Ishikawa (cell line): ENCODE measurements at regions not wholly inside any gene's neighbourhood (a gene's known extent, or its start where the extent isn't known, plus 50 kb on each side); places are given as distances from the start of the nearest gene placed in this dataset.

Experiments
- CEBPB ChIP-seq: IDR thresholded peaks from 2 replicates; pipeline ENCODE4 v1.6.1; 2012
- CREB1 ChIP-seq: IDR thresholded peaks from 2 replicates; pipeline ENCODE4 v1.6.1; 2012; ENCODE audit warnings: low read depth
- EGR1 ChIP-seq: IDR thresholded peaks from 2 replicates; pipeline ENCODE4 v1.6.1; 2012
- EP300 ChIP-seq: IDR thresholded peaks from 2 replicates; pipeline ENCODE4 v1.6.1; 2012; ENCODE audit warnings: borderline replicate concordance
- FOXM1 ChIP-seq: IDR thresholded peaks from 2 replicates; pipeline ENCODE4 v1.6.1; 2012; ENCODE audit warnings: low read depth, borderline replicate concordance
- NFIC ChIP-seq: IDR thresholded peaks from 2 replicates; pipeline ENCODE4 v1.6.1; 2012
- RAD21 ChIP-seq: IDR thresholded peaks from 2 replicates; pipeline ENCODE4 v1.6.1; 2012; ENCODE audit warnings: low read depth
- TAF1 ChIP-seq: IDR thresholded peaks from 2 replicates; pipeline ENCODE4 v1.6.1; 2012; ENCODE audit warnings: low read depth, mild to moderate bottlenecking
- TCF12 ChIP-seq: IDR thresholded peaks from 2 replicates; pipeline ENCODE4 v1.6.1; 2012; ENCODE audit warnings: low read depth
- TEAD4 ChIP-seq: IDR thresholded peaks from 2 replicates; pipeline ENCODE4 v1.6.1; 2012
- YY1 ChIP-seq: IDR thresholded peaks from 2 replicates; pipeline ENCODE4 v1.6.1; 2012; ENCODE audit warnings: low read depth
- TF ChIP-seq, protein P1 (sequence below): IDR thresholded peaks from 2 replicates; pipeline ENCODE4 v1.6.1; 2012
- TF ChIP-seq, protein P2 (sequence below): IDR thresholded peaks from 2 replicates; pipeline ENCODE4 v1.6.1; 2012; ENCODE audit warnings: low read depth, mild to moderate bottlenecking

DNA sequence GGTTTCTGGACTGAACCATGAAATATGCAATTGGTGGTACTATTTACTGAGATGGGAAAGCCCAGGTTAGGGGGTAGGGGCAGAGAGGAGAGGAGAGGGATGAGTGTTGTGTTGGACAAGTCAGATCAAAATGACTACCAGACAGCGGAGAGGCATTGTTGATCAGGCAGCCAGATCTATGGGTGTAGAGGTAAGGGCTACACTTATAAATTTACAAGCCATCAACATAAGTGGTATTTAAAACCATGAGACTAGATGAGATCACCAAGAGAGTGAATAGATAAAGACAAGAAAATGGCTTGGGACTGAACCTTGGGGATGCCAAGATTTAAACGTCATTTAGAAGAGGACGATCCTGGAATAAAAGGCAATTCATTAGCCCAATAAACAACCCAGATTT, 123.4 kb downstream of the NXPE2 start:
- no peak for TF ChIP-seq RAD21
- no peak for TF ChIP-seq NFIC
- TF ChIP-seq CEBPB = no peak
- TF ChIP-seq TEAD4 = no peak
- TF ChIP-seq EP300 = no peak
- TF ChIP-seq, protein P1, sequence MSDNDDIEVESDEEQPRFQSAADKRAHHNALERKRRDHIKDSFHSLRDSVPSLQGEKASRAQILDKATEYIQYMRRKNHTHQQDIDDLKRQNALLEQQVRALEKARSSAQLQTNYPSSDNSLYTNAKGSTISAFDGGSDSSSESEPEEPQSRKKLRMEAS = no peak
- no peak for TF ChIP-seq EGR1
- TF ChIP-seq FOXM1 = no peak
- no peak for TF ChIP-seq TCF12
- TF ChIP-seq, protein P2, sequence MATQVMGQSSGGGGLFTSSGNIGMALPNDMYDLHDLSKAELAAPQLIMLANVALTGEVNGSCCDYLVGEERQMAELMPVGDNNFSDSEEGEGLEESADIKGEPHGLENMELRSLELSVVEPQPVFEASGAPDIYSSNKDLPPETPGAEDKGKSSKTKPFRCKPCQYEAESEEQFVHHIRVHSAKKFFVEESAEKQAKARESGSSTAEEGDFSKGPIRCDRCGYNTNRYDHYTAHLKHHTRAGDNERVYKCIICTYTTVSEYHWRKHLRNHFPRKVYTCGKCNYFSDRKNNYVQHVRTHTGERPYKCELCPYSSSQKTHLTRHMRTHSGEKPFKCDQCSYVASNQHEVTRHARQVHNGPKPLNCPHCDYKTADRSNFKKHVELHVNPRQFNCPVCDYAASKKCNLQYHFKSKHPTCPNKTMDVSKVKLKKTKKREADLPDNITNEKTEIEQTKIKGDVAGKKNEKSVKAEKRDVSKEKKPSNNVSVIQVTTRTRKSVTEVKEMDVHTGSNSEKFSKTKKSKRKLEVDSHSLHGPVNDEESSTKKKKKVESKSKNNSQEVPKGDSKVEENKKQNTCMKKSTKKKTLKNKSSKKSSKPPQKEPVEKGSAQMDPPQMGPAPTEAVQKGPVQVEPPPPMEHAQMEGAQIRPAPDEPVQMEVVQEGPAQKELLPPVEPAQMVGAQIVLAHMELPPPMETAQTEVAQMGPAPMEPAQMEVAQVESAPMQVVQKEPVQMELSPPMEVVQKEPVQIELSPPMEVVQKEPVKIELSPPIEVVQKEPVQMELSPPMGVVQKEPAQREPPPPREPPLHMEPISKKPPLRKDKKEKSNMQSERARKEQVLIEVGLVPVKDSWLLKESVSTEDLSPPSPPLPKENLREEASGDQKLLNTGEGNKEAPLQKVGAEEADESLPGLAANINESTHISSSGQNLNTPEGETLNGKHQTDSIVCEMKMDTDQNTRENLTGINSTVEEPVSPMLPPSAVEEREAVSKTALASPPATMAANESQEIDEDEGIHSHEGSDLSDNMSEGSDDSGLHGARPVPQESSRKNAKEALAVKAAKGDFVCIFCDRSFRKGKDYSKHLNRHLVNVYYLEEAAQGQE = no peak
- no peak for TF ChIP-seq TAF1
- no peak for TF ChIP-seq YY1
- TF ChIP-seq CREB1 = no peak
